ENCODE measurements at regions not wholly inside any gene's neighbourhood (a gene's known extent, or its start where the extent isn't known, plus 50 kb on each side); places are given as distances from the start of the nearest gene placed in this dataset.

DNA sequence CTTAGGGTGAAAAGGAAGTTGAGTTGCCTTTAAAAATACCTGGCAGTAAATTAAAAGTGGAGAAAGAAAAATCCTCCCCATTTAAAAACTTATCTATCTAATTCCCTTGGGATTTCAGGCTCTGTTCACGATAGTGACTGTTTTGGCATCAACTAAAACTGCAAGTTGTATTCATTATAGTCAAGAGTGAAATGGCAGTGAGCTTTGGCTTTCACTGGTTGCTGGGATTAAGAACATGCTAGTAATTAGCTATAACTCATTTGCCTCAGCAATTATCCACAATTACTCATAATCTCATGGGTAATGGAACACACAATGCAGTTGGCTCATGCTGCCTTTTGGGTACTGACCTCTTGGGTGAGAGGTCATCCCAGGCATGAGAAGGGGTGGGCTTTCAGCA, 250.1 kb downstream of the GAS1 start:
- TF ChIP-seq REST (IDR thresholded peaks at IDR 0.05; ENCODE audit: borderline replicate concordance): no peak
- no peak for TF ChIP-seq REST (CRISPR knock-in tag; IDR thresholded peaks at IDR 0.05; ENCODE audit: low read depth)
- TF ChIP-seq ELF4 (CRISPR knock-in tag; IDR thresholded peaks at IDR 0.05): no peak
- no peak for TF ChIP-seq ZNF175 (CRISPR knock-in tag; IDR thresholded peaks at IDR 0.05; ENCODE audit: low read depth)
- TF ChIP-seq, protein P1, sequence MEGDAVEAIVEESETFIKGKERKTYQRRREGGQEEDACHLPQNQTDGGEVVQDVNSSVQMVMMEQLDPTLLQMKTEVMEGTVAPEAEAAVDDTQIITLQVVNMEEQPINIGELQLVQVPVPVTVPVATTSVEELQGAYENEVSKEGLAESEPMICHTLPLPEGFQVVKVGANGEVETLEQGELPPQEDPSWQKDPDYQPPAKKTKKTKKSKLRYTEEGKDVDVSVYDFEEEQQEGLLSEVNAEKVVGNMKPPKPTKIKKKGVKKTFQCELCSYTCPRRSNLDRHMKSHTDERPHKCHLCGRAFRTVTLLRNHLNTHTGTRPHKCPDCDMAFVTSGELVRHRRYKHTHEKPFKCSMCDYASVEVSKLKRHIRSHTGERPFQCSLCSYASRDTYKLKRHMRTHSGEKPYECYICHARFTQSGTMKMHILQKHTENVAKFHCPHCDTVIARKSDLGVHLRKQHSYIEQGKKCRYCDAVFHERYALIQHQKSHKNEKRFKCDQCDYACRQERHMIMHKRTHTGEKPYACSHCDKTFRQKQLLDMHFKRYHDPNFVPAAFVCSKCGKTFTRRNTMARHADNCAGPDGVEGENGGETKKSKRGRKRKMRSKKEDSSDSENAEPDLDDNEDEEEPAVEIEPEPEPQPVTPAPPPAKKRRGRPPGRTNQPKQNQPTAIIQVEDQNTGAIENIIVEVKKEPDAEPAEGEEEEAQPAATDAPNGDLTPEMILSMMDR (IDR thresholded peaks at IDR 0.05 in 2 of 3, conservative IDR thresholded peaks at IDR 0.05 in 1 of 3; ENCODE audit: insufficient read depth in 2 of 3, low read depth in 1 of 3, low read length in 3 of 3): no peak
- TF ChIP-seq ZNF140 (CRISPR knock-in tag; IDR thresholded peaks at IDR 0.05): no peak
- no peak for TF ChIP-seq SNAPC5 (CRISPR knock-in tag; IDR thresholded peaks at IDR 0.05)
- TF ChIP-seq TBP (optimal IDR thresholded peaks at IDR 0.05; ENCODE audit: low read depth, low read length): no peak
- TF ChIP-seq EP300 (IDR thresholded peaks at IDR 0.05; ENCODE audit: low read length): no peak

Measured in K562 (cell line).